NCI-H526 (cell line): ENCODE measurements at regions not wholly inside any gene's neighbourhood (a gene's known extent, or its start where the extent isn't known, plus 50 kb on each side); places are given as distances from the start of the nearest gene placed in this dataset.

Source experiments
- DNase-seq, 2 experiments: peaks; one replicate each; lab custom pipeline; 2025; lab: John Stamatoyannopoulos, UW

GRCh38 chr20:50258790-50259483 is 68.3 kb downstream of the CEBPB start:
- DNase-seq: no peak

GRCh38 chr20:50259705-50260478 is 69.3 kb downstream of the CEBPB start:
- no peak for DNase-seq

GRCh38 chr20:50260479-50261221 is 70.0 kb downstream of the CEBPB start:
- DNase-seq: no peak

GRCh38 chr20:50261471-50262212 is 71.0 kb downstream of the CEBPB start:
- no peak for DNase-seq

GRCh38 chr20:50263831-50264230 is 73.2 kb downstream of the CEBPB start:
- DNase-seq: no peak

GRCh38 chr20:50264534-50265145 is 74.0 kb downstream of the CEBPB start:
- no peak for DNase-seq

- no peak for DNase-seq
These were observed 74.8 kb downstream of the CEBPB start for GRCh38 chr20:50265245-50265946.

- no peak for DNase-seq
These were observed 75.8 kb downstream of the CEBPB start for GRCh38 chr20:50266293-50267040.

- peak in 1 of 2 experiments; percentile 61 for DNase-seq
These were observed 76.6 kb downstream of the CEBPB start for GRCh38 chr20:50267041-50267865.

- no peak for DNase-seq
These were observed 77.2 kb downstream of the CEBPB start for GRCh38 chr20:50267866-50268219.

GRCh38 chr20:50269091-50270033 is 78.7 kb downstream of the CEBPB start:
- no peak for DNase-seq

GRCh38 chr20:50270034-50270395 is 79.4 kb downstream of the CEBPB start:
- no peak for DNase-seq

GRCh38 chr20:50270569-50270968 is 79.9 kb downstream of the CEBPB start:
- DNase-seq: no peak

- DNase-seq: no peak
These were observed 80.5 kb downstream of the CEBPB start for GRCh38 chr20:50271176-50271575.

GRCh38 chr20:50271612-50272011 is 81.0 kb downstream of the CEBPB start:
- DNase-seq: no peak

GRCh38 chr20:50272030-50272723 is 81.5 kb downstream of the CEBPB start:
- no peak for DNase-seq

GRCh38 chr20:50272724-50273446 is 82.3 kb downstream of the CEBPB start:
- no peak for DNase-seq
